Neural crest cell (in vitro differentiated cells): ENCODE measurements at regions not wholly inside any gene's neighbourhood (a gene's known extent, or its start where the extent isn't known, plus 50 kb on each side); places are given as distances from the start of the nearest gene placed in this dataset.

Experiments used
- DNase-seq: peaks from one replicate; pipeline ENCODE4 v3.0.0; 2021; ENCODE audit warnings: low read depth, mixed read lengths, low spot score
- H3K27ac Mint-ChIP-seq: one replicate; pipeline ENCODE4 v1.8.0; 2021; ENCODE audit warnings: mild to moderate bottlenecking, mixed read lengths; ENCODE audit not compliant: unreplicated experiment
- H3K27me3 Mint-ChIP-seq: 2 replicates; pipeline ENCODE4 v1.8.0; 2021; ENCODE audit warnings: low read depth, mild to moderate bottlenecking, mixed read lengths
- H3K36me3 Mint-ChIP-seq: 2 replicates; pipeline ENCODE4 v1.8.0; 2021; ENCODE audit warnings: low read depth, mild to moderate bottlenecking, mixed read lengths
- H3K4me1 Mint-ChIP-seq: 2 replicates; pipeline ENCODE4 v1.8.0; 2021; ENCODE audit warnings: mixed read lengths
- H3K4me3 Mint-ChIP-seq: one replicate; pipeline ENCODE4 v1.8.0; 2021; ENCODE audit warnings: mild to moderate bottlenecking, mixed read lengths
- H3K9me3 Mint-ChIP-seq: 2 replicates; pipeline ENCODE4 v1.8.0; 2021; ENCODE audit warnings: mixed read lengths
- TF ChIP-seq, protein P1 (sequence below): fragments of 200-600 bp; sonication (generic); conservative IDR thresholded peaks from 2 replicates; pipeline ENCODE4 v1.5.0; 2021; ENCODE audit warnings: antibody characterized with exemption, mild to moderate bottlenecking

- H3K9me3 Mint-ChIP-seq = peaks cover 3% of the 10 kb centered on the region
- H3K27me3 Mint-ChIP-seq = no peaks in the 10 kb centered on the region
- no peak overlapping the region for H3K4me3 Mint-ChIP-seq
- no peak for DNase-seq
- H3K27ac Mint-ChIP-seq = peak overlapping the region; percentile 88
- H3K36me3 Mint-ChIP-seq = no peaks in the 10 kb centered on the region
- peaks cover 43% of the 10 kb centered on the region for H3K4me1 Mint-ChIP-seq
- TF ChIP-seq, protein P1, sequence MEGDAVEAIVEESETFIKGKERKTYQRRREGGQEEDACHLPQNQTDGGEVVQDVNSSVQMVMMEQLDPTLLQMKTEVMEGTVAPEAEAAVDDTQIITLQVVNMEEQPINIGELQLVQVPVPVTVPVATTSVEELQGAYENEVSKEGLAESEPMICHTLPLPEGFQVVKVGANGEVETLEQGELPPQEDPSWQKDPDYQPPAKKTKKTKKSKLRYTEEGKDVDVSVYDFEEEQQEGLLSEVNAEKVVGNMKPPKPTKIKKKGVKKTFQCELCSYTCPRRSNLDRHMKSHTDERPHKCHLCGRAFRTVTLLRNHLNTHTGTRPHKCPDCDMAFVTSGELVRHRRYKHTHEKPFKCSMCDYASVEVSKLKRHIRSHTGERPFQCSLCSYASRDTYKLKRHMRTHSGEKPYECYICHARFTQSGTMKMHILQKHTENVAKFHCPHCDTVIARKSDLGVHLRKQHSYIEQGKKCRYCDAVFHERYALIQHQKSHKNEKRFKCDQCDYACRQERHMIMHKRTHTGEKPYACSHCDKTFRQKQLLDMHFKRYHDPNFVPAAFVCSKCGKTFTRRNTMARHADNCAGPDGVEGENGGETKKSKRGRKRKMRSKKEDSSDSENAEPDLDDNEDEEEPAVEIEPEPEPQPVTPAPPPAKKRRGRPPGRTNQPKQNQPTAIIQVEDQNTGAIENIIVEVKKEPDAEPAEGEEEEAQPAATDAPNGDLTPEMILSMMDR = no peak
Observed at GRCh38 chr2:172215172-172215935, 112.7 kb upstream of the DLX2 start.

DNA sequence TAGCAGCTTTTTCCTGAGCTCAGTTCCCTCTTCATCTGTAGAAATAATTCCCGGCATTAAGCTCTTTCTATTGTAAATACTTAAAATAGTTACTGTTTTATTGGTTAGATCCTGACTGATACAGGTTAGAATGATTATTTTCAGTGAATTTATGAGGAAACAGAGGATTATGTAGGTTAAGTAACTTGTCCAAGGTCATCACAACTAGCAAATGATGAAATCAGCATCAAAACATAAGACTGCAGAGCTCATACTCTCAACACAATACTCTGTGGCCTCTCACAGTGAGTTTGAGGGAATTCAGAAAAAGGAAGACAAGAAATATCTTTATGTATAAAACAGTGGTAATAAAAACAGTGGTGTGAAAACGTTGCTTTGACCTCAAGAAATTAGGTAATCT lies 113.2 kb upstream of the DLX2 start:
- TF ChIP-seq, protein P1 = no peak
- Mint-ChIP-seq H3K4me3 (no peak overlapping the region), H3K36me3 (no peaks in the 10 kb centered on the region), H3K4me1 (peaks cover 43% of the 10 kb centered on the region), H3K27ac (no peak overlapping the region), H3K9me3 (peaks cover 3% of the 10 kb centered on the region), H3K27me3 (no peaks in the 10 kb centered on the region)
- DNase-seq = no peak

DNA sequence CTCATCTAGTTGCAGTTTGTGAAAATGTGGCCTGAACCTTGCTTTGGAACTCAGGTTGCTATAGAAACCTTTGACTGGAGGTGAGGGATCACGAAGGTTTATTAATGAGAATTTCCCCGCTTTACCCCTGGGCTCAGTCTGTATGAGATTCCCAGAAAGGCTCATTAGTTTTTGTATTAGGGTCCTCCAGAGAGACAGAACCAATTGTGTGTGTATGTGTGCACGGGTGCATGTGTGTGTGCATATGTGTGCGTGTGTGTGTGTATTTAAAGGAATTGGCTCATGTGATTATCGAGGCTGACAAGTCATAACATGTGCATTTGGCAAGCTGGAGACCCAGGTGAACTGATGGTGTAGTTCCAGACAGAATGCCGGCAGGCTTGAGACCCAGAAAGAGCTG lies 113.8 kb upstream of the DLX2 start:
- Mint-ChIP-seq H3K4me1 (peaks cover 43% of the 10 kb centered on the region), H3K36me3 (no peaks in the 10 kb centered on the region), H3K4me3 (no peak overlapping the region), H3K27ac (no peak overlapping the region), H3K9me3 (peaks cover 3% of the 10 kb centered on the region), H3K27me3 (no peaks in the 10 kb centered on the region)
- DNase-seq = no peak
- TF ChIP-seq, protein P1 = no peak

GRCh38 chr2:172219201-172219600 lies 116.5 kb upstream of the DLX2 start:
- Mint-ChIP-seq H3K27me3 (no peaks in the 10 kb centered on the region), H3K36me3 (no peaks in the 10 kb centered on the region), H3K9me3 (no peaks in the 10 kb centered on the region), H3K27ac (no peak overlapping the region), H3K4me1 (peaks cover 23% of the 10 kb centered on the region), H3K4me3 (no peak overlapping the region)
- TF ChIP-seq, protein P1 = no peak
- DNase-seq = no peak

DNA sequence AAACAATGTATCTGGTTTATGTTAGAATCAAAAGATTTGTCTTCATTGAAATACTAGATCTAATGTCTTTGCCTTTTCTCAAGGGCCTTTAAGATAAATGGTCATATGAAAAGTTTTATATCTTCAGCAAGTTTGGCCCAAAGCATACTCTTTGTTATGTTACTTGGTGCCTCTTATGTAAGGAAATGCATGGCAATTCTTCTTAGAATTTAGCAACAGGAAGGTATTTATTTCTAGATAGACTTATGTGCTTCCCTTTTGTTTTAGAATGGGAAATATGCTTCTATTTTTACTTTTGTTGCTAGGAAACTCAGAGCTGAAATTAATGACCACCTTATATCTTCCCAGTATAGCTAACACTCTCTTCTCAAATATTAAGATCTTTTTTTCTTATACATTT lies 117.4 kb upstream of the DLX2 start:
- DNase-seq = no peak
- H3K27ac Mint-ChIP-seq = no peak overlapping the region
- no peaks in the 10 kb centered on the region for H3K27me3 Mint-ChIP-seq
- no peaks in the 10 kb centered on the region for H3K36me3 Mint-ChIP-seq
- no peaks in the 10 kb centered on the region for H3K9me3 Mint-ChIP-seq
- peaks cover 17% of the 10 kb centered on the region for H3K4me1 Mint-ChIP-seq
- H3K4me3 Mint-ChIP-seq = no peak overlapping the region
- TF ChIP-seq, protein P1 = no peak
